AG09309 (cell line): ENCODE measurements at regions not wholly inside any gene's neighbourhood (a gene's known extent, or its start where the extent isn't known, plus 50 kb on each side); places are given as distances from the start of the nearest gene placed in this dataset.

Source experiments
- DNase-seq: peaks from one replicate; pipeline ENCODE4 v3.0.0-alpha.2; 2010; ENCODE audit warnings: low read depth
- H3K4me3 ChIP-seq: 2 replicates; pipeline ENCODE4 v1.5.1; 2011; ENCODE audit warnings: mild to moderate bottlenecking, low read depth, low read length, moderate library complexity; ENCODE audit not compliant: control insufficient read depth
- CTCF ChIP-seq: IDR thresholded peaks from 2 replicates; pipeline ENCODE4 v1.5.1; 2011; ENCODE audit warnings: mild to moderate bottlenecking, low read depth, low read length, inconsistent platforms; ENCODE audit not compliant: insufficient read depth, control insufficient read depth; ENCODE audit errors: missing control alignments

GRCh38 chr16:22757202-22757601 lies 56.8 kb upstream of the HS3ST2 start:
- TF ChIP-seq CTCF: no peak
- DNase-seq: no peak
- H3K4me3 ChIP-seq: no peak overlapping the region

- DNase-seq: no peak
- no peak overlapping the region for H3K4me3 ChIP-seq
- no peak for TF ChIP-seq CTCF
Observed at GRCh38 chr16:22762486-22762885, 51.5 kb upstream of the HS3ST2 start.

- TF ChIP-seq CTCF: no peak
- no peak overlapping the region for H3K4me3 ChIP-seq
- DNase-seq: no peak
Observed at GRCh38 chr16:22763437-22764080, 50.4 kb upstream of the HS3ST2 start.
